GM12892 (cell line): ENCODE measurements at regions not wholly inside any gene's neighbourhood (a gene's known extent, or its start where the extent isn't known, plus 50 kb on each side); places are given as distances from the start of the nearest gene placed in this dataset.

Experiments
- POLR2A ChIP-seq: IDR thresholded peaks from 2 replicates; pipeline ENCODE4 v1.6.1; 2011; ENCODE audit warnings: low read depth, low read length, control low read depth
- POLR2AphosphoS5 ChIP-seq: IDR thresholded peaks from 2 replicates; pipeline ENCODE4 v1.6.1; 2011; ENCODE audit warnings: low read depth, low read length, control low read depth
- TAF1 ChIP-seq: IDR thresholded peaks from 2 replicates; pipeline ENCODE4 v1.6.1; 2011; ENCODE audit warnings: low read depth, mild to moderate bottlenecking, control low read depth, low read length, borderline replicate concordance

DNA sequence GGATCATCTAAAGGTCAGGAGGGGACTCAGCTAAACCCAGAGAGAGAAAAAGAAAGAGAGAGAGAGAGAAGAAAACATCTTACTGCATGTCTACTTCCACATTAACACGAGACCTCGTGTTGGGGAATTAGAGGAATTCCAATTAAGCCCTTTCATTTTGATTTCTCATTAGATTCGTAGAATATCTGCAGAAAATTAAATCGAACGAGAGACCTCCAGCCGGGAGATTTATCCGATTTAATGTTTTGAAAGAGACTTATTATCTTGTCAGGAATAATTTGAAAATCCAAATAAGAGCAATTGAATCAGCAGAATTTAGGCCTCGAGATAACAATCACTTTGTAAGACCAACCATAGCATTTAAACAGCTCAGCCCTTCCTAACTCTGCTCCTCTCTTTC is 175.6 kb downstream of the ABCC12 start:
- TF ChIP-seq POLR2A (no peak), POLR2AphosphoS5 (no peak), TAF1 (no peak)
